ENCODE measurements at regions not wholly inside any gene's neighbourhood (a gene's known extent, or its start where the extent isn't known, plus 50 kb on each side); places are given as distances from the start of the nearest gene placed in this dataset.

- FAIRE-seq (no peak), DNase-seq (ENCODE audit: insufficient read length) (no peak)
- TF ChIP-seq TAF1 (IDR thresholded peaks at IDR 0.05; ENCODE audit: borderline replicate concordance, low read depth, low read length) (no peak), POLR2A (IDR thresholded peaks at IDR 0.05; ENCODE audit: low read depth, low read length) (no peak), POLR2AphosphoS5 (IDR thresholded peaks at IDR 0.05; ENCODE audit: low read depth, low read length) (no peak)
These were observed 331.4 kb downstream of the PCDH7 start for GRCh38 chr4:31051565-31051964.

GRCh38 chr4:31052519-31052918, 332.4 kb downstream of the PCDH7 start:
- FAIRE-seq = no peak
- TF ChIP-seq TAF1 (IDR thresholded peaks at IDR 0.05; ENCODE audit: borderline replicate concordance, low read depth, low read length) (no peak), POLR2AphosphoS5 (IDR thresholded peaks at IDR 0.05; ENCODE audit: low read depth, low read length) (no peak), POLR2A (IDR thresholded peaks at IDR 0.05; ENCODE audit: low read depth, low read length) (no peak)
- DNase-seq (ENCODE audit: insufficient read length) = no peak

GRCh38 chr4:31053451-31053850, 333.3 kb downstream of the PCDH7 start:
- no peak for FAIRE-seq
- DNase-seq (ENCODE audit: insufficient read length) = no peak
- TF ChIP-seq TAF1 (IDR thresholded peaks at IDR 0.05; ENCODE audit: borderline replicate concordance, low read depth, low read length) (no peak), POLR2AphosphoS5 (IDR thresholded peaks at IDR 0.05; ENCODE audit: low read depth, low read length) (no peak), POLR2A (IDR thresholded peaks at IDR 0.05; ENCODE audit: low read depth, low read length) (no peak)

- DNase-seq (ENCODE audit: insufficient read length) = no peak
- FAIRE-seq = no peak
- TF ChIP-seq POLR2A (IDR thresholded peaks at IDR 0.05; ENCODE audit: low read depth, low read length) (no peak), TAF1 (IDR thresholded peaks at IDR 0.05; ENCODE audit: borderline replicate concordance, low read depth, low read length) (no peak)
These were observed 334.1 kb downstream of the PCDH7 start for GRCh38 chr4:31054295-31054694.

DNA sequence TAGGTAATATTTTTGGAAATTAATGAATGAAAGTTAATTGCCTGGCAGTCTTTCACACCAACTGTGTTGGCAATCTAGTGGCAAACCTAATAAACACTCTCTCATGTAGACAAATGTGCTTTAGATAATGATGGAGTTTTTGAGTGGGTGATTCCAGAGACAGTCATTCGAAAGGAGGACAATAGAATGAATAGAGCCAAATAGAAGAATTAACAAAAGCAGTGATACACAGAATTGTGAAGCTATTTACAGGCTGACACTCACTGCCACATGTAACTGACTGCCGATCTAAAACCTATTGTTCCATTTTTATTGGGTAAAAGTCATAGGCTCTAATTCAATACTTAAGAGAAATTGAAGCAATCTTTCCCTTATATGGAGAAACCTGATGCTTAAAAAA, 338.5 kb downstream of the PCDH7 start:
- FAIRE-seq (no peak), DNase-seq (ENCODE audit: insufficient read length) (no peak)
- TF ChIP-seq POLR2A (IDR thresholded peaks at IDR 0.05; ENCODE audit: low read depth, low read length) (no peak), TAF1 (IDR thresholded peaks at IDR 0.05; ENCODE audit: borderline replicate concordance, low read depth, low read length) (no peak), POLR2AphosphoS5 (IDR thresholded peaks at IDR 0.05; ENCODE audit: low read depth, low read length) (no peak)

- no peak for DNase-seq (ENCODE audit: insufficient read length)
- FAIRE-seq = no peak
- TF ChIP-seq POLR2AphosphoS5 (IDR thresholded peaks at IDR 0.05; ENCODE audit: low read depth, low read length) (no peak), TAF1 (IDR thresholded peaks at IDR 0.05; ENCODE audit: borderline replicate concordance, low read depth, low read length) (no peak), POLR2A (IDR thresholded peaks at IDR 0.05; ENCODE audit: low read depth, low read length) (no peak)
These were observed 339.8 kb downstream of the PCDH7 start for GRCh38 chr4:31059753-31060522.

- TF ChIP-seq POLR2AphosphoS5 (IDR thresholded peaks at IDR 0.05; ENCODE audit: low read depth, low read length) = no peak
- TF ChIP-seq POLR2A (IDR thresholded peaks at IDR 0.05; ENCODE audit: low read depth, low read length) = no peak
- no peak for TF ChIP-seq TAF1 (IDR thresholded peaks at IDR 0.05; ENCODE audit: borderline replicate concordance, low read depth, low read length)
- no peak for FAIRE-seq
- no peak for DNase-seq (ENCODE audit: insufficient read length)
These were observed 344.9 kb downstream of the PCDH7 start for GRCh38 chr4:31065086-31065485.

DNA sequence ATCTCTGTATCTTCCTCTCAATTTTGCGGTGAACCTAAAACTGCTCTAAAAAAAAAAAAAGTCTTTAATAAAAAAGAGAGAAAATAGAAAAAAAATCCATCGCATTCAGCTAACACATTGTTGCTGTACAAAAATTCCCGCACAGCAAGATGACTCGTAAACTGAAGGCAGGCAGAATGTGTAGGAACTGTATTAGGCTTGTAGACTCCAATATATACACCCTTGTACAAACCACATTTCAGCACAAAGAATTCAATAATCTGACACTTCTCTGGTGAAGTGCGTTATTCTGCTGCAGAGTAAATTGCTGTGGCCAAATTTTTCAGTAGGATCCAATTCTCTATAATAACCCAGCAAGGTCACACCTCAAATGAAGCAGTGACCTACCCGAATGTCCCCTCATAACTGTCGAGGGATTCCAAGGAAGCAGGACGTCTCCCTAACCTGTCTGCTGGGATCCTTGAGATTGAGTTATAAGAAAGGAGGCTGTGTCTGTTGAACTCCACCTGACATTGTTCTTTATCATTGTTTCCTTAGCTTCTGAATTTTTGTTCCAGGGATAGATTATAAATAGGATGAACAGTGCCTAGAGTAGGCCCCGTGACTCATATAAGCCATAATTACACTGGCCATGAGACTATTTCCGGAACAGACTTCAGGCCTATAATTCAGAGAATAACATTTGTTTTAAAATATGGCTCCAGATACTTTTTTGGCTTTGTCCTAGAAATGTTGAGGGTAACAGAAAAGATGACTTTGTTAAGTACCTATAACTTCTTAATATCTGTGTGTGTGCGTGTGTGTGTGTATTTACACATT, 348.3 kb downstream of the PCDH7 start:
- no peak for FAIRE-seq
- DNase-seq (ENCODE audit: insufficient read length) = no peak
- TF ChIP-seq TAF1 (IDR thresholded peaks at IDR 0.05; ENCODE audit: borderline replicate concordance, low read depth, low read length) (no peak), POLR2A (IDR thresholded peaks at IDR 0.05; ENCODE audit: low read depth, low read length) (no peak), POLR2AphosphoS5 (IDR thresholded peaks at IDR 0.05; ENCODE audit: low read depth, low read length) (no peak)

- FAIRE-seq (no peak), DNase-seq (ENCODE audit: insufficient read length) (no peak)
- TF ChIP-seq POLR2A (IDR thresholded peaks at IDR 0.05; ENCODE audit: low read depth, low read length) (no peak), TAF1 (IDR thresholded peaks at IDR 0.05; ENCODE audit: borderline replicate concordance, low read depth, low read length) (no peak), POLR2AphosphoS5 (IDR thresholded peaks at IDR 0.05; ENCODE audit: low read depth, low read length) (no peak)
These were observed 349.0 kb downstream of the PCDH7 start for GRCh38 chr4:31069151-31069550.

DNA sequence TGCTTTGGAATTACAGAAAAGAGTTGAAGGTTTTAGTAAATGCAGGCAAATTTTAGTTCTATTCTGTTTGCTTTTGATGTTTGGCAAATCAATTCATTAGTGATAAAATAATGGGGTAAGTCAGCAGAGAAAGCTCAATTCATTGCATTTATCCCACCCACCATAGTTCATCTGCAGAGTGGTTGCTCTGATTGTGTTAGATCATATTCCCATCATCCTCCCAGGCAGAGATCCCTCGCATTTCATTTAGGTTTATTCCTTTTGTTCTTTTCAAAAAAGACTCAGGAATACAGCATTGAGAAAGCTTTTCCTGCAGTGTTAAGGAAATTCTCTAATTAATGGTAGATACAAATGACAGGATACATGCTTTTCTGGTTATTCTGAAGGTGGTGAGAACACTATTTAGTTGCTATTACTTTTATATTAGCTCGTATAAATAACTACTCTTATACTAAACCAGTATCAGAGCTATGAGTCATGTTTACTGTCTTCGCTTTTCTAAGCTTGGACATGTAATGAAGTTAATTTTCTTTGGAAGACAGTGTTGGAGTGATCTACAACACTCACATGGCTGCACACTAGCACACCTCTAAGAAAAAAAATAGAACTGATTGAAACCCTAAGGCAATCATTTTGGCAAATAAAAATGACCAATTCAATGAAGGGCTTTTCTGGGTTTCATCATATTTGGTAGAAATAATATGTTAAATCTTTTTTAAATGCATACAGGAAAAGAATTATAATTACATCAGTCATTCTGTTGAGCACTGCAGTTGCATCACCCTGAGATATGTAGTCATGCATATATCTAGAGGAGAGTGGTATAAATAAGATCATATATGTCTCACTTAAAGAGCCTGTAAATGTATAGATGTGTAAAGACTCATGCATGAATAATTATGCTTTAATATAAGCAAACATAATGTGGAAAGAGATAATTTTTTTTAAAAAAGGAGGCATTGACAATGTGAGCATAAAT, 351.6 kb downstream of the PCDH7 start:
- no peak for TF ChIP-seq POLR2A (IDR thresholded peaks at IDR 0.05; ENCODE audit: low read depth, low read length)
- TF ChIP-seq POLR2AphosphoS5 (IDR thresholded peaks at IDR 0.05; ENCODE audit: low read depth, low read length) = no peak
- no peak for TF ChIP-seq TAF1 (IDR thresholded peaks at IDR 0.05; ENCODE audit: borderline replicate concordance, low read depth, low read length)
- FAIRE-seq (no peak), DNase-seq (ENCODE audit: insufficient read length) (no peak)

- FAIRE-seq (no peak), DNase-seq (ENCODE audit: insufficient read length) (no peak)
- TF ChIP-seq TAF1 (IDR thresholded peaks at IDR 0.05; ENCODE audit: borderline replicate concordance, low read depth, low read length) (no peak), POLR2A (IDR thresholded peaks at IDR 0.05; ENCODE audit: low read depth, low read length) (no peak), POLR2AphosphoS5 (IDR thresholded peaks at IDR 0.05; ENCODE audit: low read depth, low read length) (no peak)
These were observed 355.8 kb downstream of the PCDH7 start for GRCh38 chr4:31075969-31076368.
